HepG2 (cell line): ENCODE measurements at regions not wholly inside any gene's neighbourhood (a gene's known extent, or its start where the extent isn't known, plus 50 kb on each side); places are given as distances from the start of the nearest gene placed in this dataset.

Experiments used
- ATAC-seq: fragments of 200-7000 bp; cut with Tn5 transposase; 3 replicates; pipeline ENCODE4 v1.9.1; 2020; ENCODE audit warnings: mild to moderate bottlenecking, moderate library complexity
- BruUV-seq: library from RNA; stranded (reverse); fragments of 400-500 nt; replicated peaks from 2 replicates; lab custom pipeline; 2021; lab: Mats Ljungman, UMichigan
- CTCF ChIA-PET: fragments of 300-600 bp; formaldehyde crosslinking; extraction: SDS; loops from one replicate; lab custom pipeline; 2021; ENCODE audit warnings: low total read pairs, inconsistent platforms, low intra/inter-chr PET ratio; lab: Yijun Ruan, JAX
- POLR2A ChIA-PET: fragments of 350-600 bp; sonication (Branson Sonifier 250); formaldehyde crosslinking; loops from one replicate; lab custom pipeline; 2020; ENCODE audit warnings: antibody characterized with exemption, inconsistent platforms; lab: Yijun Ruan, JAX
- DNase-seq: peaks from one replicate; pipeline ENCODE4 v3.0.0-alpha.2; 2015; ENCODE audit warnings: low spot score
- FAIRE-seq: peaks from 3 replicates; lab custom pipeline; 2011; peaks lifted over from hg19 to GRCh38; lab: Jason Lieb, UNC
- H2AFZ ChIP-seq: one replicate; pipeline ENCODE4 v1.6.1; 2011; ENCODE audit warnings: low read length, inconsistent platforms
- H3K27ac ChIP-seq: fragments of 300-600 bp; 3 replicates; pipeline ENCODE4 v1.8.0; 2011; ENCODE audit warnings: mixed run types, mild to moderate bottlenecking, mixed read lengths, low read length, inconsistent platforms; ENCODE audit not compliant: insufficient read depth; ENCODE audit errors: extremely low read length
- H3K27me3 ChIP-seq, 2 experiments: fragments of 200-600 bp in 1 of 2; 2 replicates in 1 of 2; 3 replicates in 1 of 2; pipeline versions ENCODE4 v1.6.0 to v1.8.0; 2011; ENCODE audit warnings: low read length in 2 of 2, mild to moderate bottlenecking in 2 of 2, moderate library complexity in 2 of 2, inconsistent platforms in 1 of 2; ENCODE audit not compliant: insufficient read depth in 2 of 2, control insufficient read depth in 1 of 2
- H3K36me3 ChIP-seq, 2 experiments: fragments of 200-600 bp in 1 of 2; replicated peaks in 1 of 2; 2 replicates in 1 of 2; 3 replicates in 1 of 2; pipeline versions ENCODE4 v1.5.1 to v1.8.0; 2011; ENCODE audit warnings: low read length in 2 of 2, inconsistent platforms in 1 of 2; ENCODE audit not compliant: insufficient read depth in 2 of 2, control insufficient read depth in 1 of 2
- H3K4me1 ChIP-seq: 2 replicates; pipeline ENCODE4 v1.5.1; 2012; ENCODE audit warnings: low read length, inconsistent platforms; ENCODE audit not compliant: insufficient read depth
- H3K4me2 ChIP-seq: 2 replicates; pipeline ENCODE4 v1.6.0; 2011; ENCODE audit warnings: low read depth, low read length, inconsistent platforms
- H3K4me3 ChIP-seq, 3 experiments: fragments of 200-600 bp in 1 of 3; sonication (generic), shearing (Covaris generic) in 1 of 3; replicated peaks in 1 of 3; 2 replicates each; pipeline ENCODE4 v1.5.1; 2011 to 2016; ENCODE audit warnings: low read length in 3 of 3, inconsistent platforms in 2 of 3, low read depth in 2 of 3, mild to moderate bottlenecking in 2 of 3, control low read depth in 1 of 3, mixed read lengths in 1 of 3; ENCODE audit not compliant: insufficient read depth in 1 of 3
- H3K79me2 ChIP-seq: one replicate; pipeline ENCODE4 v1.6.1; 2011; ENCODE audit warnings: low read length, inconsistent platforms; ENCODE audit not compliant: insufficient read depth
- H3K9ac ChIP-seq: 2 replicates; pipeline ENCODE4 v1.6.0; 2011; ENCODE audit warnings: mild to moderate bottlenecking, low read depth, low read length, inconsistent platforms; ENCODE audit not compliant: insufficient read depth
- H3K9me3 ChIP-seq: 2 replicates; pipeline ENCODE4 v1.5.1; 2012; ENCODE audit warnings: mild to moderate bottlenecking, low read length
- H4K20me1 ChIP-seq: 2 replicates; pipeline ENCODE4 v1.6.0; 2011; ENCODE audit warnings: inconsistent platforms, mild to moderate bottlenecking, low read length, moderate library complexity; ENCODE audit not compliant: insufficient read depth
- ARHGAP35 ChIP-seq: sonication (generic); formaldehyde crosslinking; IDR thresholded peaks from 2 replicates; pipeline ENCODE4 v1.9.0; 2022; ENCODE audit warnings: mild to moderate bottlenecking, inconsistent platforms, moderate library complexity, missing genetic modification reagents, borderline replicate concordance
- ARNT ChIP-seq: fragments of 450-650 bp; IDR thresholded peaks from 2 replicates; pipeline ENCODE4 v1.6.1; 2017
- CBX1 ChIP-seq: IDR thresholded peaks from one replicate; pipeline ENCODE4 v1.6.1; 2016; ENCODE audit warnings: antibody characterized with exemption, low read depth
- CHD4 ChIP-seq: fragments of 200-600 bp; sonication (generic); IDR thresholded peaks from 2 replicates; pipeline ENCODE4 v1.7.0; 2017; ENCODE audit warnings: mild to moderate bottlenecking, low read length, borderline replicate concordance
- KAT8 ChIP-seq: IDR thresholded peaks from 2 replicates; pipeline ENCODE4 v1.6.1; 2016; ENCODE audit warnings: missing genetic modification reagents, missing compliant biosample characterization
- KDM3A ChIP-seq: IDR thresholded peaks from 2 replicates; pipeline ENCODE4 v1.6.1; 2018; ENCODE audit warnings: low read depth, missing compliant biosample characterization
- NCOA5 ChIP-seq: sonication (generic); formaldehyde crosslinking; IDR thresholded peaks from 2 replicates; pipeline ENCODE4 v1.4.0; 2020; ENCODE audit warnings: missing genetic modification reagents
- RBAK ChIP-seq: sonication (generic); formaldehyde crosslinking; IDR thresholded peaks from 2 replicates; pipeline ENCODE4 v1.5.1; 2020; ENCODE audit warnings: mild to moderate bottlenecking, missing genetic modification reagents
- RELA ChIP-seq: sonication (generic); formaldehyde crosslinking; IDR thresholded peaks from 2 replicates; pipeline ENCODE4 v1.4.0; 2020; ENCODE audit warnings: missing genetic modification reagents
- SIN3A ChIP-seq: IDR thresholded peaks from 2 replicates; pipeline ENCODE4 v1.6.1; 2011; ENCODE audit warnings: low read depth, mild to moderate bottlenecking, control low read depth, low read length, borderline replicate concordance
- SIX4 ChIP-seq: sonication (generic); formaldehyde crosslinking; IDR thresholded peaks from 2 replicates; pipeline ENCODE4 v1.4.0; 2020; ENCODE audit warnings: missing genetic modification reagents
- SP4 ChIP-seq: sonication (generic); formaldehyde crosslinking; IDR thresholded peaks from 2 replicates; pipeline ENCODE4 v1.8.1; 2023; ENCODE audit warnings: mild to moderate bottlenecking, missing genetic modification reagents
- ZNF547 ChIP-seq: sonication (generic); formaldehyde crosslinking; IDR thresholded peaks from 2 replicates; pipeline ENCODE4 v1.5.1; 2020; ENCODE audit warnings: mild to moderate bottlenecking, missing genetic modification reagents
- ZNF780A ChIP-seq: sonication (generic); formaldehyde crosslinking; IDR thresholded peaks from 2 replicates; pipeline ENCODE4 v1.8.0; 2022; ENCODE audit warnings: mild to moderate bottlenecking, missing genetic modification reagents, moderate library complexity
- ZNF841 ChIP-seq: sonication (generic); formaldehyde crosslinking; IDR thresholded peaks from 2 replicates; pipeline ENCODE4 v1.8.1; 2023; ENCODE audit warnings: missing genetic modification reagents, borderline replicate concordance
- WGBS: methylation state at CpG from one replicate; pipeline ENCODE4 v1.1.6; 2017; ENCODE audit warnings: low lambda C conversion rate; 5-methylcytosine and 5-hydroxymethylcytosine counted together
- in situ Hi-C: cut with HindIII; loops from 2 replicates; pipeline ENCODE4 v1.10.0; 2017; ENCODE audit warnings: low pct_unique_long_range_greater_than_20kb; ENCODE audit not compliant: extremely low pct_ligation_motif_present
- intact Hi-C: fragments of 100-400 bp; cut with micrococcal nuclease; formaldehyde crosslinking; loops from one replicate; pipeline ENCODE4 v1.10.0; 2022; ENCODE audit not compliant: unreplicated experiment
- TF ChIP-seq, protein P1 (sequence below): sonication (generic); formaldehyde crosslinking; IDR thresholded peaks from 2 replicates; pipeline ENCODE4 v1.4.0; 2020; ENCODE audit warnings: mild to moderate bottlenecking, missing genetic modification reagents
- TF ChIP-seq, protein P2 (sequence below): sonication (generic); formaldehyde crosslinking; IDR thresholded peaks from 2 replicates; pipeline ENCODE4 v1.4.0; 2020; ENCODE audit warnings: missing genetic modification reagents, borderline replicate concordance
- TF ChIP-seq, protein P3 (sequence below): sonication (generic); formaldehyde crosslinking; IDR thresholded peaks from 2 replicates; pipeline ENCODE4 v1.4.0; 2020; ENCODE audit warnings: missing genetic modification reagents
- TF ChIP-seq, protein P4 (sequence below): sonication (generic); formaldehyde crosslinking; IDR thresholded peaks from 2 replicates; pipeline ENCODE4 v1.4.0; 2020; ENCODE audit warnings: missing genetic modification reagents

DNA sequence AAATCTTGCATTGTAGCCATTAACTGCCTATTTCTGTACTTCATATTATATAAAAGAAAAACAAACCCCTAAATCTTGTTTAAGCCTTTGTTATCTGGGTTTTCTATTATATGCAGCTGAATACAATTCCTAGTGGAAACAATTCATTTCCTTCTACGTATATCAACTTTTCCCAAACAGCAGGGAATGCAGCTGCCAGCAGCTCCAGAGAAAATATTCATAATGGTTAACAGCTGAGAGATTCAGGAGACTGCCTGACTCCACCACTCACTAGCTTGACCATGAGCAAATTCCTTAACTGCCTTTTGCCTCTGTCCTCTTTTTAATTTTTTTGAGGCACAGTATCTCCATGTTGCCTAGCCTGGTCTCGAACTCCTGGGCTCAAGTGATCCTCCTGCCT lies 146.2 kb downstream of the SPATA18 start:
- H2AFZ ChIP-seq: no peak overlapping the region
- TF ChIP-seq, protein P1, sequence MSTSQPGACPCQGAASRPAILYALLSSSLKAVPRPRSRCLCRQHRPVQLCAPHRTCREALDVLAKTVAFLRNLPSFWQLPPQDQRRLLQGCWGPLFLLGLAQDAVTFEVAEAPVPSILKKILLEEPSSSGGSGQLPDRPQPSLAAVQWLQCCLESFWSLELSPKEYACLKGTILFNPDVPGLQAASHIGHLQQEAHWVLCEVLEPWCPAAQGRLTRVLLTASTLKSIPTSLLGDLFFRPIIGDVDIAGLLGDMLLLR (CRISPR knock-in tag): no peak
- TF ChIP-seq CHD4 (no peak), SIN3A (no peak), ZNF547 (CRISPR knock-in tag) (no peak), RBAK (no peak)
- no peak for ATAC-seq
- no peaks in the 10 kb centered on the region for H3K79me2 ChIP-seq
- BruUV-seq: no TSS peak
- POLR2A ChIA-PET: no interaction called here
- no peak for DNase-seq
- CTCF ChIA-PET: no interaction called here
- no peaks in the 10 kb centered on the region for H4K20me1 ChIP-seq
- peaks cover 8% of the 10 kb centered on the region for H3K4me1 ChIP-seq
- no peak overlapping the region for H3K4me3 ChIP-seq
- 38% methylated on average over 2 of the region's 2 CpGs for WGBS
- H3K36me3 ChIP-seq: no peaks in the 10 kb centered on the region
- peaks cover 0 to 1% of the 10 kb centered on the region in 2 experiments; a peak in 1 of 5 replicates for H3K27me3 ChIP-seq
- H3K9me3 ChIP-seq: no peaks in the 10 kb centered on the region
- FAIRE-seq: no peak
- H3K9ac ChIP-seq: no peak overlapping the region
- H3K27ac ChIP-seq: no peak overlapping the region
- intact Hi-C loops (no loop called here), in situ Hi-C loops (no loop called here)
- H3K4me2 ChIP-seq: no peak overlapping the region

DNA sequence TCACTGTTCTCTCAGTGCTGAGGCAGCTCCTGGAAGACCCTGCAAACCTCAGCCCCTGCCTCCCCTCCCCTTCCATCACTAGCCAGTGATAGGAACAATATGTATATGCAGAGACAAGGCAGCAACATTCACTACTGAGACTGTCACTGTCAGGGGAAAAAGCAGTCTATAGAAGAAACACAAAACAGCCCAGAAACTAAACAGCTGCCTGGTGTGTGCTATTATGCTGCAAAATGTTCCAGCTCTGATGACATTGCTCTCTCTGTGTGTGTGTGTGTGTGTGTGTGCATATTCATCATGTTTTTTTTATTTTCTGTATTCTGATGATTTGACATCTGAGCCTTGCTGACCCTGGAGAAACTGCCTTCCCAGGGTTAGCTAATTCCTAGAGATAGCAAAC lies 147.2 kb downstream of the SPATA18 start:
- DNase-seq (no peak), FAIRE-seq (no peak), ATAC-seq (no peak)
- Histone ChIP-seq H3K79me2 (no peaks in the 10 kb centered on the region), H2AFZ (no peak overlapping the region), H3K4me1 (no peaks in the 10 kb centered on the region), H3K36me3 (no peaks in the 10 kb centered on the region), H4K20me1 (no peaks in the 10 kb centered on the region), H3K27ac (no peak overlapping the region), H3K9ac (no peak overlapping the region), H3K4me2 (no peak overlapping the region), H3K9me3 (no peaks in the 10 kb centered on the region), H3K4me3 (no peak overlapping the region), H3K27me3 (peaks cover 0 to 1% of the 10 kb centered on the region in 2 experiments; a peak in 1 of 5 replicates)
- intact Hi-C loops (no loop called here), in situ Hi-C loops (no loop called here)
- POLR2A ChIA-PET: no interaction called here
- no TSS peak for BruUV-seq
- CTCF ChIA-PET: no interaction called here
- TF ChIP-seq SP4 (CRISPR knock-in tag) (no peak), SIX4 (CRISPR knock-in tag) (no peak), ARNT (no peak), NCOA5 (CRISPR knock-in tag) (no peak), ZNF841 (CRISPR knock-in tag) (no peak), KAT8 (CRISPR knock-in tag) (no peak), RELA (CRISPR knock-in tag) (no peak), KDM3A (CRISPR knock-in tag) (no peak), ARHGAP35 (no peak), CBX1 (no peak), ZNF780A (CRISPR knock-in tag) (no peak)
- TF ChIP-seq, protein P2, sequence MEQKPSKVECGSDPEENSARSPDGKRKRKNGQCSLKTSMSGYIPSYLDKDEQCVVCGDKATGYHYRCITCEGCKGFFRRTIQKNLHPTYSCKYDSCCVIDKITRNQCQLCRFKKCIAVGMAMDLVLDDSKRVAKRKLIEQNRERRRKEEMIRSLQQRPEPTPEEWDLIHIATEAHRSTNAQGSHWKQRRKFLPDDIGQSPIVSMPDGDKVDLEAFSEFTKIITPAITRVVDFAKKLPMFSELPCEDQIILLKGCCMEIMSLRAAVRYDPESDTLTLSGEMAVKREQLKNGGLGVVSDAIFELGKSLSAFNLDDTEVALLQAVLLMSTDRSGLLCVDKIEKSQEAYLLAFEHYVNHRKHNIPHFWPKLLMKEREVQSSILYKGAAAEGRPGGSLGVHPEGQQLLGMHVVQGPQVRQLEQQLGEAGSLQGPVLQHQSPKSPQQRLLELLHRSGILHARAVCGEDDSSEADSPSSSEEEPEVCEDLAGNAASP: no peak
- TF ChIP-seq, protein P3, sequence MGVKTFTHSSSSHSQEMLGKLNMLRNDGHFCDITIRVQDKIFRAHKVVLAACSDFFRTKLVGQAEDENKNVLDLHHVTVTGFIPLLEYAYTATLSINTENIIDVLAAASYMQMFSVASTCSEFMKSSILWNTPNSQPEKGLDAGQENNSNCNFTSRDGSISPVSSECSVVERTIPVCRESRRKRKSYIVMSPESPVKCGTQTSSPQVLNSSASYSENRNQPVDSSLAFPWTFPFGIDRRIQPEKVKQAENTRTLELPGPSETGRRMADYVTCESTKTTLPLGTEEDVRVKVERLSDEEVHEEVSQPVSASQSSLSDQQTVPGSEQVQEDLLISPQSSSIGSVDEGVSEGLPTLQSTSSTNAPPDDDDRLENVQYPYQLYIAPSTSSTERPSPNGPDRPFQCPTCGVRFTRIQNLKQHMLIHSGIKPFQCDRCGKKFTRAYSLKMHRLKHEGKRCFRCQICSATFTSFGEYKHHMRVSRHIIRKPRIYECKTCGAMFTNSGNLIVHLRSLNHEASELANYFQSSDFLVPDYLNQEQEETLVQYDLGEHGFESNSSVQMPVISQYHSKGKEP (CRISPR knock-in tag): no peak
- TF ChIP-seq, protein P4, sequence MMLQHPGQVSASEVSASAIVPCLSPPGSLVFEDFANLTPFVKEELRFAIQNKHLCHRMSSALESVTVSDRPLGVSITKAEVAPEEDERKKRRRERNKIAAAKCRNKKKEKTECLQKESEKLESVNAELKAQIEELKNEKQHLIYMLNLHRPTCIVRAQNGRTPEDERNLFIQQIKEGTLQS: no peak
